Epithelial cell of prostate (primary cell): ENCODE measurements at regions not wholly inside any gene's neighbourhood (a gene's known extent, or its start where the extent isn't known, plus 50 kb on each side); places are given as distances from the start of the nearest gene placed in this dataset.
"Not testable (repeated sequence)": the region's sequence is repeated elsewhere in the genome, so short reads cannot be mapped to it uniquely, and the experiment has no call there.

Experiments
- DNase-seq: peaks from one replicate; pipeline ENCODE4 v3.0.0-alpha.2; 2011; ENCODE audit warnings: low read depth, low spot score
- H3K27ac ChIP-seq: fragments of 450-650 bp; 2 replicates; pipeline ENCODE4 v1.5.1; 2017; ENCODE audit warnings: mild to moderate bottlenecking

GRCh38 chr14:28121512-28122297, 644.9 kb upstream of the FOXG1 start:
- no peak for DNase-seq
- no peak overlapping the region for H3K27ac ChIP-seq

DNA sequence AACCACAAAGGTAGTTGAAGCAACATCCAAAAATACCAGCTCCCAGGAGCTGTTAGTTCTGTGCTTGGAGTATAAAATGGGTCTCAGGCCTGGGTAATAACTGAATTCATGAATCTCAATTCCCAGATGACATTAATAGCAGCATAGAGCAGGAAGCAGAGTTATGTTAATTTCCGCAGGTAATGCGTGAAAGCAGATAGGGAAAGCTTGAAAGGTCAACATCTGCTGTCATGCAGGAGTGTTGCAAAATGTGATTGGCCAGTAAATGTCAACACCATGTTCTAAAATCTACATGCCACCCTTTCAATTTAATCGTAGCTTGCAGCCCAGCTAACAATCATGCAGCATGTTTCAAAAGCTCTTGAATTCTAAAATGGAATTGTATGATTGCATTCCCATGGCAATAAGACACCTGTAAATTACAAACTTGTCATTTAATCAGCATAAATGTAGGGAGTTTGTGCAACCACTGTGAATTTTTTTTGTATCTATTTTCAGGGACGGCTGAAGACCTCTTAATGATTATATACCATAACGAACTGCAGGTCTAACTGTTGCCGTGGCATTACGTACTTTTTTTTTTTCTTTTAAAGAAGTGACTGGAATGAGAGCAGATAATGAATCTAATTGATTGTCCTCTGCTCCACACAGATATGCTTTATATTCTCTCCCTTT, 635.8 kb upstream of the FOXG1 start:
- DNase-seq: no peak
- H3K27ac ChIP-seq: no peak overlapping the region

GRCh38 chr14:28138341-28138740, 628.2 kb upstream of the FOXG1 start:
- H3K27ac ChIP-seq: no peak overlapping the region
- DNase-seq: no peak

GRCh38 chr14:28141662-28142061, 624.9 kb upstream of the FOXG1 start:
- no peak for DNase-seq
- no peak overlapping the region for H3K27ac ChIP-seq

- no peak for DNase-seq
- H3K27ac ChIP-seq: no peak overlapping the region
These were observed 624.1 kb upstream of the FOXG1 start for GRCh38 chr14:28142400-28143015.

DNA sequence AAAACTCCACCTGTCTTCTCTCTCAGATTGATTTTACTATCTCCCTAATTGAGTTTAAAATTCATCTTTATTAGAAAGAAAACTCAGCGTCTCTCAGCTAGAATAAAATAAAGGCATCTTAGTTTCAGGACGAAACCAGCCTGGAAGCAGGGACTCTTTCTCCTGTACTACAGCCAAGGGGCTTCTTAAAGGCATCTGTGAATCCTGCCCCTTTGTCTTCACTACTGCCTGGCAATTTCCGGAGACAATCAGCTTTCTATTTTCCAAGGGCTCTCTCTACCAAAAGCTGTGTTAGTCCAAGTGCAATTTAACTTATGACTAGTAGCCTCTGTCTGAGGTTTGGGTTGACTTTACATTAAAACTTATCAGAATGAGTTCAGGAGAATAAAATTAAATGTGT, 623.3 kb upstream of the FOXG1 start:
- H3K27ac ChIP-seq: no peak overlapping the region
- no peak for DNase-seq

DNA sequence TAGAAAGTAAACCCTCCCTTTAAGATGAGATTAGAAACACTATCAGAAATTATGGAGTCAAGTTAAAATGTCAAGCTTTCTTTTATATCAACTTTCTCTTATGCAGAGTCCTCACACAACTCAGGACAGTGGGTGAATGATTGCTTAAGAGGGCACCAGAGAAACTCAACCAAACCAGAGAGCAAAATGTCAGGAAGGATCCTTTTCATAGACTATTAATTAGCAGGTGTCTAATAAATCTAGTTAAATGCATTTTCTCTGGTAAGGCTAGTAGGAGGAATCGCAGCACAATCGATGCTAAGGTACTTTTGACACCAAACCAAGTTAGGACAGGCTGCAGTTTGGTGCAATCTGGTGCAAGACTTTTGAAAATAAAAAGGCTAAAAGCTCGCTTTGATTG, 614.7 kb upstream of the FOXG1 start:
- no peak overlapping the region for H3K27ac ChIP-seq
- DNase-seq: no peak

DNA sequence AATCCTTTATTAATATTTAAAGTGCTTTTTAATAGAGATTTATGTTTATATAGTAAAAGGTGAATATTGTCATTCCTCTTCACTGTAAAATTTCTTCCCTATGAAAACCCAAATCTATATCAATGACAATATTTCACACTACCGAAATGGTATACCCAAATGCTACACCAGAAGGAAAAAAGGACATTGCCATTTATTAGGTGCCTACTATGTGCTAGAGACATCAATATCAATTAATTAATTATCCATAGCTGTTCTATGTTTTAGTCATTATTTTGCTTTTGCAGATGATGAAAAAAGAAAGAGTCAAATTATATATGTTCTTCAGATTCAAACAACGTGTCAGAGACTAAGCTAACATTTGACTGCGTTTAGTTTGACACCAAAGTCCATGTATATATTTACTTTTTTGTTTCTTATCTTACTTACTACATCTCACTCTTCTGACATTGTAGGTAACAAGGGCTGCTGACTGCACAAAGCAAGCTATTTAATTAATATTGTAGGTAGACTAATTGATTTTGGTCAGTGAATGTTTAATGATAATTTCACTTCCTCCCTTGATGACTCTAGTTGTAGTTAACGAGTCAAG, 614.0 kb upstream of the FOXG1 start:
- DNase-seq: no peak
- no peak overlapping the region for H3K27ac ChIP-seq

DNA sequence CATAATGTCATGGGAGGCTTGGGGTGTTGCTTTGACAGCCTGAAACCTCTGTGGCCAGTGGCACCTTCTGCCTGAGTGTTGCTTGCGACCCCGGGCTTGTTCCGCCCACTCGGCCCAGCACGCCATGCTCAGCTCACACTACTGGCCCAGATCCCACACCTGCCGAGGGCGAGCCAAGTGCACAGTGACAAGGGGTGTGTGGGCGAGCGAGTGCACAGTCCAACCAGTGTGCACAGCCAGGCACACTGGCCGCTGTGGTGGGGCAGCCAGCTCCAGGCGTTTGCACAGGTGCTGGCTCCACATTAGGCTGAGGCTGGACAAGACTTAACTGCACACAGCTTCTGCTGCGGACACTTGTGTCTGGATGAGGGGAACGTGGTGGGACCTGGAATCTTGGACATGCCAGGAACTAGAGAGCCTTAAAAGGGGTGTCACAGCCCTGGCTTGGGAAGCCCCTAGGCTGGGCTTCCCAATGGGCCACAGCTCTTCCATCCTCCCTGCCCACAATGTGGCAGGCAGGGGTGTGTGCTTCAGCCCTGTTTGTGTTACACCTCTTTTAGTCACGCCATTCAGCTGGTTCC, 609.2 kb upstream of the FOXG1 start:
- no peak for DNase-seq
- no peak overlapping the region for H3K27ac ChIP-seq

- no peak for DNase-seq
- no peak overlapping the region for H3K27ac ChIP-seq
These were observed 608.4 kb upstream of the FOXG1 start for GRCh38 chr14:28157887-28158791.

DNA sequence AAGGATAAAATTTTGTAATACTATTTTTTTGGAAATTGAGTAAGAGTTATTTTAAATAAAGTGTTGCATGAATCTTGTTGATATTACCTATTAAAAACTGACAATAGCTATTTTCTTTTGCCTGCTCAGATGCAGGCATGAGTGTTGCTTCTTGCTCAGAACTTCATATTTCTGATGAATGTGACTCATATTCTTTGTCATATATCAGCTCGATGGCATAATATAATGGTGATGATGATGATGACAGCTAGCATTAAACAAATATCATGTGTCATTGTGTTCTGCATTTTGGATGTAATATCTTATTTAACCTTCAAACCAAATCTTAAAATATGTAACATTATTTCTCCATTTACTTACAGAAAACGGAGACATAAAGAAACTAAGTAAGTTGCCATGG, 605.5 kb upstream of the FOXG1 start:
- DNase-seq: no peak
- H3K27ac ChIP-seq: no peak overlapping the region

- H3K27ac ChIP-seq: no peak overlapping the region
- DNase-seq: no peak
These were observed 603.4 kb upstream of the FOXG1 start for GRCh38 chr14:28163233-28163632.

DNA sequence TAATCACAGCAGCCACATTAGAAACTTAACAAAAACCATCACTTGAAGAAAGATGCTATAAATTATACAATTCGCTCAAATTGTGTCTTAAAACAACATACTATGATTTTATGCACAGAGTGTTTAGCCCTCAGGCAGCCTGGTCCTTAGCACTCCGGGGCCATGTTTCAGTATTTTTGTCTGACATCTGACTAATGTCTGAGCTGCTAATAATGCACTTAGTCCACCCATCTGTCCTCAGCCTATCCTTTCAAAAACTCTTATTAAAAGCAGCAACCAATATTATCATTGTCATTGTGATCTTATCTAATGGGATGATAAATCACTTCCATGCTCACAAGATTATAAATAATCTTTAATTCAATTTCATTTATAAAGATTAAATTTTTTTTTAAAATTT, 602.7 kb upstream of the FOXG1 start:
- no peak for DNase-seq

DNA sequence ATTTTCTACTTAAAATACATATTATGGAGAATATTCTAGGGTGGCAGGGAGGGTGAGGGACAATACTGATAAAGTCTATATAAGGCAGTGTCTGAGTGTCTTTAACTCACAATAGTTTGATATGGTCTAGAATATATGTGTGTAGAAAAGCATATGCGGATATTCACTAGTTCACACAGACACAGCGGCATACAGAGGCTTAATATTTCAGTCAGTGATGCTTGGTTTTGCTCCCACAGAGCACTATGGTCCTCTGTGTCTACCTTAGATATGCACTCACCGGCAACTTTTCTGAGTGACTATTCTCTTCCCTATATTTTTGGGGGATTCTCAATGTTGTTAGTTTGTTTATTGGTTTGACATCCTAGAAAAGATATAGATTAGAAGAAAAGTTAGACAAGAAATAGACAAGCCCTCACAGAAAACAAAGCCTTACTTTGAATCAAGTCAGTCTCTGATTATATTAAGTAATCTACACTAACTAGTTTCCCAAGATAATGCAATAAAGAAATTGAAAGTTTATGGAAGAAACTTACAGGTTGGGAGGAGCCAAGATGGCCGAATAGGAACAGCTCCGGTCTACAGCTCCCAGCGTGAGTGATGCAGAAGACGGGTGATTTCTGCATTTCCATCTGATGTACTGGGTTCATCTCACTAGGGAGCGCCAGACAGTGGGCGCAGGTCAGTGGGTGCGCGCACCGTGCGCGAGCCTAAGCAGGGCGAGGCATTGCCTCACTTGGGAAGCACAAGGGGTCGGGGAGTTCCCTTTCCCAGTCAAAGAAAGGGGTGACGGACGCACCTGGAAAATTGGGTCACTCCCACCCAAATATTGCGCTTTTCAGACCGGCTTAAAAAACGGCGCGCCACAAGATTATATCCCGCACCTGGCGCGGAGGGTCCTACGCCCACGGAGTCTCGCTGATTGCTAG, 578.4 kb upstream of the FOXG1 start:
- not testable (repeated sequence) for DNase-seq, H3K27ac ChIP-seq

More for the DNA sequence above, 602.7 kb upstream of the FOXG1 start:
- no peak overlapping the region for H3K27ac ChIP-seq

DNA sequence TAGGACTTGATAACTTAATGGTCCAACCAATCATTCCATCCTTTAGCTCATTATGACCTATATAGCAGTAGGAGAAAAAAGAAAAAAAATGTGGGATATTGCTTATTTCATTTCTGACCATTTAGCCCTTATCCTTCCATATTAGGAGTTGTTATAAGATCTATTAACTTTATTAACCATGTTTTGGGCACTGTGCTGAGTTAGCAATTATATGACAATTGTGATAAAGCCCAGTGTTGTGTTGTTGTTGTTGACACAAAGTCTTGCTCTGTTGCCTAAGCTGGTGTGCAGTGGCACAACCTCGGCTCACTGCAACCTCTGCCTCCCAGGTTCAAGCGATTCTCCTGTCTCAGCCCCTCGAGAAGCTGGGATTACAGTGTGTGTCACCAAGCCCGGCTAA, 569.7 kb upstream of the FOXG1 start:
- H3K27ac ChIP-seq: no peak overlapping the region
- no peak for DNase-seq

DNA sequence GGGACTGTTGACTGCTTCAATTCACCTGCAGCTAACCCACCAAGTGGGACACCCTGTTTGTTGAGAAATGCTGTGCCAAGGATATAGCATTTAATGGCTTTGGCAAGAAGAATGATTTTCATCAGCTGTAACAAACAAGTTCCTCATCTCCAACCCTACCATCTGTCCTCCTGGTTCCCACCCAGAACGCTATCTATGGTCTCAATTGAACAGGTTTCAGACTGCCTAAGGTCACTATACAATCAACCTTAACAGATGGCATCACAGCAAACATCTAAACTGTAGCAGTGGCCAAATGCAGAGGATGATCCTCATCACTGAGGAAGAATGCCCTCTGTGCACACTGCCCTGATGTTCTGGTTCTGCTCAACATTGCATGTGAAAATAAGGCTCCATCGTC, 546.2 kb upstream of the FOXG1 start:
- no peak for DNase-seq

GRCh38 chr14:28240909-28241308, 525.7 kb upstream of the FOXG1 start:
- no peak for DNase-seq
- no peak overlapping the region for H3K27ac ChIP-seq

More for the DNA sequence above, 546.2 kb upstream of the FOXG1 start:
- no peak overlapping the region for H3K27ac ChIP-seq

DNA sequence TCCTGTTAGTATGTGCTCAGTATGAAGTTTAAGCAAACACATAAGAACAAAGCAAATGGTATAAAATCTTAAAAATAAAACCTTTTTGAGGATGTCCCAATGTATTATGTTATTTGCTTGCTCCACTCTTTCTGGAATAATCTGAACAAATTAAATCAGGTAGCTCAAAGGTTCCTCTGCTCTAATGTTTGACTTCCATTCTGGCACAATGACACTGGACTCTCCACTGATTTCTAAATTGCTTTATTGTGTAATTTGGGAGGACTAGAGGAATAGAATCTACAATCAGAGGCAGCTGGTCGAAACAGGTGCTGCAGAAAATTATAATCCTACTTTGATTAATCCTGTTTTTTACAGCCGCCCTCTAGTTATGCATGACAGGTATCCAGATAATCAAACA, 523.7 kb upstream of the FOXG1 start:
- H3K27ac ChIP-seq: no peak overlapping the region
- no peak for DNase-seq

DNA sequence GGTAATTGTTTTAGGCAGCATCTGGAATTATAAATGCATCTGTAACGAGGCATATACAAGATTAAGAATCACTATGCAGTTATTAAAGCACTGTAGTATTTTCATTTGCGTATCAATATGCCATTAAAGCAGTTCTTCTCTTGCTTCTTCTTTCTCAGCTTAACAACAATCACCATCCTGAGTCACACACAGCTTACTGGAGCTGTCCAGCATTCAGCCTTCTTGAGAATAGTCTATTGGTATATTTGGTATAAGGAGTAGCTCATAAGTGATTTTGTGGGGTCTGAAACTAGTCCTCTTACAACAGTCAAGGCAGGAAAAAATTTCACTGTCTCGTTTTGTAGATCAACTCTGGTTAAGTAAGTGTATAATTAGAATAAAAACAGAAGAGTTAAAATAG, 523.0 kb upstream of the FOXG1 start:
- DNase-seq: no peak
- no peak overlapping the region for H3K27ac ChIP-seq
